T-helper 2 cell (primary cell): ENCODE measurements at regions not wholly inside any gene's neighbourhood (a gene's known extent, or its start where the extent isn't known, plus 50 kb on each side); places are given as distances from the start of the nearest gene placed in this dataset.
"Not testable (repeated sequence)": the region's sequence is repeated elsewhere in the genome, so short reads cannot be mapped to it uniquely, and the experiment has no call there.

ENCODE experiments used
- DNase-seq, 5 experiments: peaks; one replicate each; pipeline versions ENCODE4 v3.0.0 to v3.0.0-alpha.2; 2012 to 2022

DNA sequence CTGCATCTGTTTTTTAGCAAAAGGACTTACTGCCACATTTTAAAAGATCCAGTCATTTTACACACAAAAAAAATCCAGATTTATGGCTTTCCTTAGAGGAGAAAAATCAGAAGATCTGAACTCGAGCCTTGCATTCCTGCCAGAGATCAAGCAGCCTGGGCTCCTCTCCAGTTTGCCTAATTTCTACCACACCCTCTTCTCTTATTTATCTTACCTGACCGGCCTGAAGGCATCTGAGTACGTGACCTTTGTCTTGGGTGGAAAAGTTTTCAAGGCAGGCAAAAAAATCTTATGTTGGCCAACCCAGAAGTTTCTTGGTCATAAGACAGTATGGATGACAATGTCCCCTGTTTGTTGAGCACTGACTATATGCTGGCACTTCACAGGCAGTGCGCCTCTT lies 60.3 kb downstream of the CHRD start:
- DNase-seq: no peak

DNA sequence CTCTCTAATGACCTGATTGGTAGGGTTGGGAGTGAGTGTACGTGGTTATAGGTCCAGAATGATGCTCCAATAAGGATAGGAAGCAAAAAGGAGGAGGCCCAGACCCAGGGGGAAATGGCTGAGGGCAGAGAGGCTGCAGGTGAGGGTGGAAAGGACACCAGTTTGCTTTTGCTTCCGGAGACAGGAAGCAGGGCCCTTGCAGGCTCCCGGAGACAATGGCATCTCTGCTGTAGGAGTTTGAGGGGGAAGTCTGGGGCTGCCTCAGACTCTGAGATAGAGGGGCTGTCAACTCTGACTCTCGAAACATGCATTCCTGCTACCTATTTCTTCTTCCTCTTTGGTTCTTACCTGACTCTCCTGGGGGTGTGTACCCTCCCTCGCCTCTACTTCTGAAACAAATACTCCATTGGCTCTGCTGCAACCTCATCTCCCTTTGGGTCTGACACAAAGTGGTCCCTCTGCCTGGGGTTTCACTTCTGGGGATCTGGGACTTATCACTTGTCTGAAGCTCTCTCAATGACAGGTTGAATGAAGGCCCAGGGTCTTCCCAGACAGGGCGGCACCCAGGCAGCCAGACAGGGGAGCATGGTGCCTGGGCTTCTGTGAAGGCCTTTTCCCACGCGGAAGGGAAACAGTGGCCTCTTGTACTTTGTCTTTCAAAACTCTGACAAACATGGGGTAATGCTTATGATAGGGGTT lies 61.5 kb downstream of the CHRD start:
- no peak for DNase-seq

DNA sequence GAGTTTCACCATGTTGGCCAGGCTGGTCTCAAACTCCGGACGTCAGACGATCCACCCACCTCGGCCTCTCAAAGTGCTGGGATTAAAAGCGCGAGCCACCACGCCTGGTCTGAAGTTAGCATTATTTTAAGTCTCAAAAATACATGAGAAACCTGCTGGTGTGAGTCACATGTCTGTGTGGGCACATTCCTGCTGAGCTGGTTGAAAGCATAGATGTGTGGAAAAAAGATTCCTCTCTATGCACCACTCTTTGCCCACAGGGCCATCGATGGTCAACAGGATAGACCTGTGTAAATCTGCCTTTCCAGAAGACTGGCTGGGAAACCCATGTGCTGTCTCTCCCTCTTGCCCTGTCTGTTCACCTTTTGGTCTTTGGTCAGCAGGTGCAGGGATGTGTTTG lies 63.5 kb downstream of the CHRD start:
- no peak for DNase-seq

DNA sequence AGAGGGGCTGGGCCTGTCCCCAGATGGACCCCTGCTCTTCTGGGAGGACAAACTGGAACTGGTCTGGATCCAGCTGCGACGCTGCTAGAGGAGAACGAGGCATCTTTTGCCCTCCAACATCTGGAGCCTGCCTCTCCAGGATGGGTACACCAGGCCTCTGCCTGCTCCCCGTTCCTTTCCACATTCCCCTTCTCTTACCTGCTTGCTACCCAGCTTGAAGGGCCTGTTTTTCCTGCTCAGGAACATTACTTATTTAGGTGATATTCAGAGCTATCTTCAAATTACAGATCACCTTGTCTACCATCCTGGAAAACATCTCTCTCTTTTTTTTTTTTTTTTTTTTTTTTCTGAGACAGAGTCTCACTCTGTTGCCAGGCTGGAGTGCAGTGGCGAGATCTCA lies 64.0 kb downstream of the CHRD start:
- no peak for DNase-seq

- DNase-seq: no peak
Observed at GRCh38 chr3:184448321-184449160, 68.7 kb downstream of the CHRD start.

DNA sequence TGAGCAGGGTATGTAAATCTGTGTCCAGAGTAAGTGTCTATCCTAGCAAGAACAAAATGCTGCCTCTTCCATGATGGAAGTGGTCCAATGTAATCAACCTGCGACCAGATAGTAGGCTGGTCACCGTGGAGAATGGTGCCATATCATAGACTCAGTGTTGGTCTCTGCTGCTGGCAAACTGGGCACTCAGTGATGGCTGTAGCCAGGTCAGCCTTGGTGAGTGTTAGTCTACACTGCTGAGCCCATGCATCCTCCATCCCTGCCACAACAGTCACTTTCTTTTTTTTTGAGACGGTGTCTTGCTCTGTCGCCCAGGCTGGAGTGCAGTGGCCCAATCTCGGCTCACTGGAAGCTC lies 69.3 kb downstream of the CHRD start:
- no peak for DNase-seq

DNA sequence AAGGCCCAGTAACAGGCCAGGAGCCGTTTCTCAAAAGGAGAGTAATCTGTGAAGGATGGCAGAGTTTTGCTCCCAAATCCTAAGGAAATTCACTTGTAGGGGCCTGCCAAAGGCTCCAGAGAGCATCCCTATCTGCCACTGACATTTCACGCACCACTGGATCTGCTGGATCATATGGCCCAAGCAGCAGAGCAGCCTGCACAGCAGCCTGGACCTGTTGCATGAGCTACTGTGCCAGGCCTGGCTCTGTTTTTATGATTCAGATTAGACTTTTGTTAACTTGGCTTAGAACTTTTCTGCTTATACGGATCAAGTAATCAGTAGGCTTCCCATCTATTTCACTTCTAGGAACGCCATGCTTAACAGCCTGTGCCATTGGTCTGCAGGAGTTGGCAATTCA lies 70.7 kb downstream of the CHRD start:
- no peak for DNase-seq

DNA sequence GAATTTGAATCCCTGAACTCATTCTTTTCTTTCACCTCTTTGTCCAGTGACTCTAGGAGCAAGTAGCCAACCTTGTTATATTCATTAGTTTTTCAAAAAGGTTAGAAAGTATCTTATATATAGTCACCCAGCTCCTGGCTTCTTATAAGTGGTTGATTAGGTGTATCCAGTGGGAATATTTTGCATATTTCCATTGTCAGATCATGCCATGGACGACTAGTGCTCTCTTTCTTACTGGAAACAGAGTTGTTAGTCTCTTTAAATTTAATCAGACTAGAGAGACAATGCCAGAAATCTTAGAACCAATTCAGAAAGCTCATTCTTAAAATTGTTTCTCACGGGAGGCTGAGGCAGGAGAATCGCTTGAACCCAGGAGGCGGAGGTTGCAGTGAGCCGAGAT lies 73.4 kb downstream of the CHRD start:
- DNase-seq: no peak

GRCh38 chr3:184455991-184456390 lies 76.1 kb downstream of the CHRD start:
- no peak for DNase-seq

GRCh38 chr3:184456476-184456875 lies 76.6 kb downstream of the CHRD start:
- DNase-seq: no peak

GRCh38 chr3:184457329-184457728 lies 77.5 kb downstream of the CHRD start:
- DNase-seq: no peak

DNA sequence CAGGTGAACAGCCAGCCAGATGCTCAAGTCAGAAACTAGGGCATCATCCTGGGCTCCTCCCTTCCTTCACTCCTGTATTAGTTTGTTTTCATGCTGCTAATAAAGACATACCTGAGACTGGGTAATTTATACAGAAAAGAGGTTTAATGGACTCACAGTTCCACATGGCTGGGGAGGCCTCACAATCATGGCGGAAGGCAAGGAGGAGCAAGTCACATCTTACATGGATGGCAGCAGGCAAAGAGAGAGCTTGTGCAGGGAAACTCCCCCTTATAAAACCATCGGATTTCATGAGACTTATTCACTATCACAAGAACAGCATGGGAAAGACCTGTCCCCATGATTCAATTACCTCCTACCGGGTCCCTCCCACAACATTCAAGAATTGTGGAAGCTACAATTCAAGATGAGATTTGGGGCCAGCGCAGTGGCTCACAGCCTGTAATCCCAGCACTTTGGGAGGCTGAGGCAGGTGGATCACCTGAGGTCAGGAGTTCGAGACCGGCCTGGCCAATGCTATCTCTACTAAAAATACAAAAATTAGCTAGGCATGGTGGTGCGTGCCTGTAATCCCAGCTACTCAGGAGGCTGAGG lies 78.0 kb downstream of the CHRD start:
- DNase-seq: not testable (repeated sequence)

GRCh38 chr3:184459355-184459754 lies 79.5 kb downstream of the CHRD start:
- DNase-seq: no peak

GRCh38 chr3:184460276-184460675 lies 80.4 kb downstream of the CHRD start:
- DNase-seq: no peak

DNA sequence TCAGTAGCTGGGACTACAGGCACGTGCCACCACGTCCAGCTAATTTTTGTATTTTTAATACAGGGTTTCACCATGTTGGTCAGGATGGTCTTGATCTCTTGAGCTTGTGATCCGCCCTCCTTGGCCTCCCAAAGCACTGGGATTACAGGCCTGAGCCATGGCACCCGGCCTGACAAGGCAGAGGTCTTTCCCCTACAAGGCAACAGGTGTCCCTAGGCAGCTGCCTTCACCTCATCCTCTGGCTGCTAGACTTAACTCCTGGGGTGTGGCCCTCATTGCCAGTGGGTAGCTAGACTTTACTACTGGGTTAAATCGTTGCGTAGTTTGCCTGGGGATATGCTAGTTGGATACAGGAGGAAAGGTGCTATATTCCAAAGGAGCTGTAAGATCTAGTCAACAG lies 81.4 kb downstream of the CHRD start:
- DNase-seq: no peak

- DNase-seq: no peak
Observed at GRCh38 chr3:184465883-184466412, 86.1 kb downstream of the CHRD start.

GRCh38 chr3:184466413-184466960 lies 86.6 kb downstream of the CHRD start:
- no peak for DNase-seq

GRCh38 chr3:184467171-184467570 lies 87.3 kb downstream of the CHRD start:
- no peak for DNase-seq

DNA sequence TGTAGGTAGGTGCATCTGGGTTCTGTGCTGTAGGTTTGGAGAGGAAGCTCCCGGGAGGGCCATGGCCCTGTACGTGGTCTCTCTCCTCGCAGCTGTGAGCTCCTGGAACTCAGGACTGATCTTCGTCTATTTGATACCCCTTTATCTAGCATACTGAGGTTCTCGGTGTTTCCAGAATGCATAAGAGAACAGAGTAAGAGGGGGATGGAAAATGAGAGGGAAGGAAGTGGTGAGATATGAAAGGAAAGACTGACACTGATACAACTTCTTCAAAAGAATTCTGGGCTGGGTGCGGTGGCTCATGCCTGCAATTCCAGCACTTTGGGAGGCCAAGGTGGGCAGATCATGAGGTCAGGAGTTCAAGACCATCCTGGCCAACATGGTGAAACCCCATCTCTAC lies 90.7 kb downstream of the CHRD start:
- DNase-seq: no peak

DNA sequence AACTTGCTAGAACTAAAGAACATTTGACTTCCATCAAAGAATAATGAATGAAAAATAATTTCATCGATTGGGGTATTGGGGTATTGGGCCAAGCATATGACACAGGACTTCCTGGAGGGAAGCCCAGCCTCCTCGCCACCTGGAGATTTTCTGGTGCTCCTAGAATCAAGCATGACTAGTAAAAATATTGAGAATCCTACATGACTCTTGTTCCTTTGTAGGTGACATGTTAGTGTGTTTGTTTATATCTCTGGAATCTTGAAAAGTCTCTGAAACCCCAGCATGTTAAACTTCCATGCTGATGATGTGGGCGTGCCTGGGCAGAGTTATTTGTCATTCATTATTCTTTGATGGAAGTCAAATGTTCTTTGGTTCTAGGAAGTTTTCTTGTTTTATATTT lies 90.1 kb upstream of the EPHB3 start:
- DNase-seq: no peak

- peak in 1 of 5 experiments; percentile 17 for DNase-seq
Observed at GRCh38 chr3:184472723-184473428, 88.7 kb upstream of the EPHB3 start.

GRCh38 chr3:184474897-184475296 lies 86.7 kb upstream of the EPHB3 start:
- DNase-seq: no peak

DNA sequence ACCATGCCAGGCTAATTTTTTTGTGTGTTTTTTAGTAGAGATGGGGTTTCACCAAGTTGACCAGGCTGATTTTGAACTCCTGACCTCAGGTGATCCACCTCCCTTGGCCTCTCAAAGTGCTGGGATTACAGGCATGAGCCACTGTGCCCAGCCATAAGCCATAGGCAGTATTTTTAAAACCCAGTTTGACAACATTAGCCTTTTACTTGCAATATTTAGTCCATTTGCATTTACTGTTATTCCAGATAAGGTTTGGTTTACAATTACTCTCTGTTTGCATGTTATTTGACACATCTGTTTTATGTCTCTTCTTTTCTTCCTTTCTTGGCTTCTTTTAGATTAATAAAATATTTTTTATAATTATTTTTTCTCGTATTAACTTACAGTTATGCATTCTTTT lies 83.6 kb upstream of the EPHB3 start:
- no peak for DNase-seq
